SIG-M5 (cell line): ENCODE measurements at regions not wholly inside any gene's neighbourhood (a gene's known extent, or its start where the extent isn't known, plus 50 kb on each side); places are given as distances from the start of the nearest gene placed in this dataset.
"Not testable (repeated sequence)": the region's sequence is repeated elsewhere in the genome, so short reads cannot be mapped to it uniquely, and the experiment has no call there.

Source experiments
- DNase-seq: peaks from one replicate; lab custom pipeline; 2025; lab: John Stamatoyannopoulos, UW

DNA sequence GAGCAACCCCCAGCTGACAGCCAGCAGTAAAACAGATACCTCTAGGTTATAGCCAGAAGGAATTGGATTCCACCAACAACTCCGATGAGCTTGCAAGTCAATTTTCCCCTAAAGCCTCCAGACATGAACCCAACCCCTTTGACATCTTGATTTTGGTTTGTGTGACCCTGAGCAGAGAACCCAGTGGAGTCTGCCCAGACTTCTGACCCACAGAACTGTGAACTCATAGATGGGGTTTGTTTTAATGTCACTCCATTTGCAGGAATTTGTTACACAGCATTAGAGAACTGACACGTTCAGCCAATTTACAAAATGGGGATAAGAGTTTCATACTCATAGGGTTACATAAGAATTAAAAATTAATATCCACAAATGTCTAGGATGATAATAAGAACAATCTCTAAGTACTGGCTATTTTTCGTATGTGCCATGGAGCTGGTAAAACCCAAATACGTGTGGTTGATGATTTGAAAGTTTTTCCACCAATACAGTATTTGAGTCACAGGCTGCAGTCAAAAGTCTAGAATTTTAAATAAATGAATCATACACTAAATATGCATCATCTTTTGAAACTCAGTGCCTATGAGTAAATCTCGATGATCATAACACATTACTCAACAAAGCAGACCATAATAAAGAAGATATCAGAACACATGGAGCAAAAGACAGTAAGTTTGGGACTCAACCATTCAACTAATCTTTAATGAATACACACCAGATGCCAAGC, 380.0 kb downstream of the ANAPC1 start:
- not testable (repeated sequence) for DNase-seq

DNA sequence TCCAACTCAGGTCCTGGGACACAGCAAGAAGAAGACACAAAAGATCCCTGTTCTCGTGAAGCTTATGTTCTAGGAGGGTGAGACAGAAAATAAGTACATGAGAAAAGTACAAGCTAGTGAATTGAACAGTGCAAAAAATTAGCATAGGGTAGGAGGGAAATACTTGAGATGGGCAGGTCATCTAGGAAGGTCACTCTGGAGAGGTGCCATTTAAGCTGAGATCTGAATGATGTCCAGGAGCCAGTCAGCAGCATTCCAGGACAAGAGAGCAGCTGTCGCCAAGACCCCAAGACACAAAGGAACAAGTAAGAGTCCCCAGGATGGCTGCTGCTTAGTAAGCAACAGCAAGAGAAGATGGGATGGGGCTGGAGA, 379.4 kb downstream of the ANAPC1 start:
- not testable (repeated sequence) for DNase-seq

DNA sequence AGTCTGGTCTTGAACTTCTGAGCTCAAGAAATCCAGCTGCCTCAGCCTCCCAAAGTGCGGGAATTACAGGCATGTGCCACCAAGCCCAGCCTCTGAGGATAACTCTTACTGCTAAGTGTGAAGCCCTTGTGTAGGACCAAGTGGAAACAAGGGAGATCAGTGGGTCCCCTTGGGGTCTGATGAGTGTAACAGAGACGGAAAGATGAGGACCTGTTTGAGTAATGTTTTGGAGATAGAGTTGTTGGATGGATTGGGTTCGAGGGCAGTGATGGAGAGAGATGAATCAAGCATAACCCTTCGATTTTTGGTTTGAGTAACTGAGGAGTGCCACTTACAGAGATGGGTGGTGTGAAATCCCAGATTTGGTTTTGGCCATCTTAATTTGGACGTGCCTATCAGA, 378.7 kb downstream of the ANAPC1 start:
- not testable (repeated sequence) for DNase-seq

DNA sequence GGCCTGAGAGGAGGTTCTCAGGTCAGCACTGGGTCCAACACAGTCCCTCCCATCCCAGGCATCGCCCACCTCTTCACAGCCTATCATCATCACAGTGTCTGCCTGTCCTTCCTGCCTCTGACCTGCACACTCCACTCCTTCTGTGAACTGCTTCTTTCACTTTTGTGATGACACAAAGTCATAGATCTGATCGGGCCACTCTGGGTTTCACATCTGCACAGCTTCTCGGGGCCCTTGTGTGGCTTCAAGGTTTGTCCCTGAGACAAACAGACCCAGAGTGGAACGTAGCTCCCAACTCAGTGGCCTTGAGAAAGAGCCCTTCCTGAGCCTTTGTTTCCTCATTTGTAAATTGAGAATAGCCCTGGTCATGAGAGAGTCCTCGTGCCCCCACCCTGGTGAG, 377.1 kb downstream of the ANAPC1 start:
- DNase-seq: not testable (repeated sequence)

DNA sequence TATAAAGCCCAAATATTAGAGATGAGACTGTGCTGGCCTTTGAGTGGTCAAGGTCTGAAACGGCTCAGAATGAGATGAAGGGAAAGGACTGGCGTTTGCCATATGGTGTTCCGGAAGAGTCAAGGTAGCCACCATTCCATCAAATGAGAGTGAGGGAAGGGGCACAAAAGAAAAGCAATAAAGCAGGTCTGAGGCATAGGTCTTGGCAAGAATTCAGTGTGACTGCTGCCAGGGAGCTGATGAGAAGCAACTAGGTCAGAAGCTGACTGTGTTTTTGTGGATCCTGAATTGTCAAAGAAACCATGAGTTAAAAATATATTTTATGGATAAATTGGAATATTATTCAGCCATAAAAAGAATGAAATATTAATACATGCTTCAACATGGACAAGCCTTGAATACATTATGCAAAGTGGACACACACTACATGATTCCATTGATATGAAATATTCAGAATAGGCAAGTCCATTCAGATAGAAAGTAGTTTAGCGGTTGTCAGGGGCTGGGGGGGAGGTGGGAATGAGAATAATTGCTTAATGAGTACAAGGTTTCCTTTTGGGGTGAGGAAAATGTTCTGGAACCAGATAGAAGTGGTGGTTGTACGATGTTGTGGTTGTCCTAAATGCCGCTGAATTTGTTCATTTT, 374.6 kb downstream of the ANAPC1 start:
- not testable (repeated sequence) for DNase-seq

DNA sequence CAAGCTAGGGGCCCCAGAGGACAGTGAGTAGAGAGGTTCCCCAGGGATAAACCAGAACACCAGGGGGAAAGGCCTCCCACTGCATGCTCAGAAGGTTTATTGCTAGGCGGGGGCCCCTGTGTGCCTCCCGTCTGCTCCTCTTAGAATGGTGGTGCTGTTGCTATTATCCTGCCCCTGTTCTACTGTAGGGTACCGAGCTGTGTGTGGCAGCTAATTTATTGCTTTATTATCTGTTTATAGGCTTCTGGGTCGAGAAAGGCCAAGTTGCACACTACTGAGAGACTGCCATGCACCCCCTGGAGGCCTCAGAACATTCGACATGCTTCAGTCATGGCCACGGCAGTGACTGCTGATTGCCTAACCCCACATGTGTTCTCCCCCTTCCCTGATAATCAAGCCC, 373.6 kb downstream of the ANAPC1 start:
- not testable (repeated sequence) for DNase-seq

DNA sequence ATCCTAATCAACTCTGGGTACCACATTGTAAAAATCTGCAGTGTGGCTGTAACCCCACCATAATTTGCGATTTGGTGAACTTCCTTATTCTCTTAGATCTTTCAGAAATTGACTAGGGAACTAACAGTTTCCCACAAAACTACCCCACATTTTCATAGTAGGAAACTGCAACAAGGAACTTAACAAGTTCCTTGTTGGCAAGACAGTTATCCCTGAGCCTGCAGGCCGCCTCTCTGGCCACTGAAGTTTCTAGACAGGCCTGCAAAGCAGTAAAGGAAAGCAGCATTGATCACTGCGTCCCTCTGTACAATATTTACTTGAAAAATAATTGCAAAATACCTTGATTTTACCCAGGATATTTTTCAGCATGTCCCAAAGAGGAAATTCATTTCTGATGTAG, 372.9 kb downstream of the ANAPC1 start:
- not testable (repeated sequence) for DNase-seq

DNA sequence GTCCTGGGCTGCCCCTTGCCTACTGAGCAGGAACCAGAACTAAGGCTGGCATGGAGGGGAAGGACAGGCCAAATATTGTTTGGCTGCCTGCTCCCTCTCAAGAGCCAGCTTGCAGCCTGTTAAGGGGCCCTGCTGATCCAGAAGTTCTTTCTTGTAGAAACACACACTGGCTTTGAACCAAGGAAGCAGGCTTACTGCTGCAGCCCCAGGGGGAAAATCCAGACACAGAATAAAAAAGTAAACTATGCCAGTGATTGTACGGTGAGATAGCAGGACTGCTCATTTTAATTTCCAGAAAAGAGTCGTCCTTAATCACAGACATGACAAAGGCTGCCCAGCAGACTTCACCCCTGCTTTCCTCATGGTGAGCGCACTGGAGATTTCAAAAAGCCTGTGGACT, 371.6 kb downstream of the ANAPC1 start:
- DNase-seq: not testable (repeated sequence)

DNA sequence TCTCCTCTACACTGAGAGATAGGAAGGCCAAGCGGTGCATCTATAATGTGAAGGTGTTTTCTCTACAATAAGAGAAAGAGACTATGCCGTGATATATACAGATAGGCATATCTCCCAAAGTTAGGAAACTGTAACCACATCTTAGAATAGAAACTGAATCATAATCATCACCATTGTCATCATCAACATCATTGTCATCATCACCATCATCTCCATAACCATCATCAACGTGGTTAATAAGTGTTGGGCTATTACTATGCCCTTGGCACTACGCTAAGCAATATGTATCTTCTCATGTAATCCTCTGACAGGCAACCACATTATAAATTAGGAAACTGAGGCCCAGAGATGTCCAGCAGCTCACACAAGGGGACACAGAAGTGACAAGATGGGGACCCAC, 369.9 kb downstream of the ANAPC1 start:
- DNase-seq: not testable (repeated sequence)

DNA sequence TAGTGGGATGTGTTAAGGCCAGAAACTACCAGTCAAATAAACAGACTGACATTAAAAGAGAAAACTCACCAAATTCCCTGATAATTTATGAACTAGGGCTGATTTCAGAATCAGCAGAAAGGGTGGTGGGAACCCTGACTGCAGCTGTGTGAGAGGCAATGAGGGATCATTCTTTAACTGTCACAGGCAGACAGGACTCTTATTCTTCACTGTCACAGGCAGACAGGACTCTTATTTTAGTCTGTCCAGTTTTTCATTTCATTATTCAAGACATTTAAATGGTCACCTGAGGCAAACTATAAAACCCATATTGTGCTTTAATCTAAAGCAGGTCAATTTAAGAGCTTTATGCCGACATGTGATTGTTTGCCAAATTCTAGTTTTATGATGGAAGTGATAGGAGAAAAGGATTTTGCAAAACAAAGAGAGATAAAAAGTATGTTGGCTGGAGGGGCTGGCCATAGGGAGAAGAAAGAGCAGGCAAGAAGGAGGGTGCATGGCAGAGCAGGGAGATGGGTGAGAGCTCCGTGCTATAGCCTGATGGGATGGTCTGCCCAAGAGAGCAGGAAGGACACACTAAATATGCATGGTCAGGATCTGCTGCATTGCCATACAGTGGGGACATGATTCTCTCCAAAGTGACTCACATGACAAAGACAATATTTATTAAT, 366.8 kb downstream of the ANAPC1 start:
- not testable (repeated sequence) for DNase-seq

DNA sequence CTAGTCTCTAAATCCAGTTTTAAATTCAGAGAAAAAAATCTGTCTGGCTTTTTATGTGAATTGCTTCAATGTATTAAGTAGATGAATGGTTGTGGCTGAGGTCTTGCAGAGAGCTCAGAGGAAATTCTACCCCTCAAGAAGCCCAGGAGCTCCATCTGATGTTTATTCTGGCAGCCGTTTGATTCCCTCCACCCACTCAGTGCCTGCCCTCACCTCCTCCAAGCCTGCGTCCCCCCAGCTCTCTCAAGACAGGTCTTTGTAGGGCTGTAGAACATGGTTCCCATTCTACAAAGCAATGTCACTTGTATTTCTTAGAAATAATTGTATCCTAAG, 366.3 kb downstream of the ANAPC1 start:
- not testable (repeated sequence) for DNase-seq

DNA sequence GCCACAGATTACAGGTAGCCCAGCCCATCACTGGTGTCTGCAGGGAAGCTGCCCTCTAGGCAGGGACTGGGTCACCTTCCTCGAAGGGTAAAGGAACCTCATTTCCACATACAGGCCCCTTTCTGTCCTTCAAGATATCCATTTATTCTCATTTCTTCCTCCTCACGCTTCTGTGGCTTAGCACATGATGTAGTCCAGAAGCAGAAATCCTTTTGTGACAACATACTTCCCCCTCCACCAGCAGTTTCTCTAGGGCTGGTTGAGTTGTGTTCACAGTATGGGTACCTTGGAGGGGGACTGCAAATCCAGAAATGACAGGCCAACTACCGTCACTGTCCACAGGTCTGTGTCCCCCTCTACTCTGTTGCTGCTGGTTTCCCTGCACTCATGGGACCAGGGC, 364.9 kb downstream of the ANAPC1 start:
- DNase-seq: no peak

DNA sequence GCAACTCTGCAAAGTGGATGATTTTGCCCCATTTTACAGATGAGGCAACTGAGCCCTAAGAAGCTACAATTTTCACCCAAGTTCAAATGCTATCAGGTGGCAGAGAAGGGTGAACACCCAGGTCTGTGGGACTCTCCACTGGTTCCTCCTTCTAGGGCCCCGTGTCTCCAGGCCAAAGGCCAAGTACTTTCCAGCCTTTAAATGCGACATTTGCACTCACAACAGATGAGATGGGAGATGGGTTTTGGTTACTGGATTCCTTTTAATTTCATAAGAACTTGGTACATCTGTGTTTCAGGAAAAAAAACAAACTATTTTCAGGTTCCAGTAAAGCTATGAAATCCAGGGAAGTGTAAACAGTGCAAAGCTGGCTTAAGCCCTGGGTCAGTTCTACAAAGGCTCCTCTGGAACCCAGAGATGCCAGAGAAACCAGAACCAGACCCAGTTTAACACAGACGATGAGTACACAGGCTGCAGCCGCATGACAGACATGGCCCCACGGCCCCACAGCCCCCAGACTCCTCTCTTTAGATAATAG, 361.7 kb downstream of the ANAPC1 start:
- no peak for DNase-seq

DNA sequence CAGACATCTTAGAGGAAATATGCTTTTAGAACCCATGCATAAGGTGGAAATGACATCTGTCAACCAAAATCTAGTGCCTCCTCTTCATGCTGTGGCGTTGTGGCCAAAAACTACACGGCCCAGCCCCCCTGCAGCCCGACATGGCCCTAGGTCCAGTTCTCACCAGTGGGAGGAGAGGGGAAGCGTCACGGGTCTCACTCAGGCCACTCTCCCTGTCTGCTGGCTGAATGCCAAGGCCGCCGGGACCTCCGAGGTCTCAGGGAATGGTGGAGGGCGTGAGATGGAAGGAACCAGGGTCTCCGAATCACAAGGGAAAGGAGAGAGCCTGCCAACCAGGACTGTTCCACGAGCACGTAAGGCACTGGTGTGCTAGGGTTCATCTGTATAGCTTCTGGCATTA, 361.0 kb downstream of the ANAPC1 start:
- no peak for DNase-seq

DNA sequence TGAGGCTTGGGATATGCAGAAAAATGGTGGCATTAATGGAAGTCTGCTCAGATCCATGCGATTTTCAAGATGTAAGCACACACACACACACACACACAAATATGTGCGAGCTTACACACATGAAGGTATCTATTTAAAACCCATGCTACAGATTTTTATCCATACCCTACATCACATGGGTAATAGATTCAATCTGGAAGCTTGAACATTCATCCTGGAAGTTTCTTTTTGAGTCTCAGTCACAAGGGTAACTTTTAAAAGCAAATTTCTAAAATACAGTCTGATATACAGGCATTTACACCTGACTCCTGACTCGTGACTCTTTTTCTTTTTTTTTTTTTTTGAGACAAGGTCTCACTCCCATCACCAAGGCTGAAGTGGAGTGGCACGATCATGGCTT, 359.0 kb downstream of the ANAPC1 start:
- not testable (repeated sequence) for DNase-seq

DNA sequence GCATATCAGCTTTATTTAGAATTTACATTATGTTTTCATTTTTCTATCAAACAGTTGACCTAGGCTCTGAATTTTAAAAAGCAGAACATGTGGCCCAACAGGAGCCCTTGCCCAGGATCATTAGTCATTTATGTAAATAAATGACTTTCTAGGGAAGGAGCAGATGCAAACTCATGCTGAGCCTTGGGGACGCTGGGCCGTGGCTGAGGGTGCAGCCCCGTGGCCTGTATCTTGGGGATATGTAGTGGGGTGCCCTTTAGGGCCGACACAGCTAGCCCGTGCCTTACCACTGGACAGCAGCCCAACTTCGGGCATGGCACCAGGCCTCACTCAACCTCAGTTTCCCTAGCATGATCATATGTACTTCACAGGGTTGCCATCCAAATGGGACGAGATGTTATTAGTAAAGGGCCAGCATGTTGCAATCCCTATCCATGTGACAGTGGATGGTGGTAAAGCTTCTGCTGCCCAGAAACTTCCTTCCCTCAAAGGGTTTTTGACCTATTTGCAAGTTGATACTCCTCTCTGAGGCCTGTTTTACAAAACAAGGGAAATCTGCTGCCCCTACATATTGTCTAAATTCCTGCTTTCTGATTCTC, 357.9 kb downstream of the ANAPC1 start:
- DNase-seq: not testable (repeated sequence)

DNA sequence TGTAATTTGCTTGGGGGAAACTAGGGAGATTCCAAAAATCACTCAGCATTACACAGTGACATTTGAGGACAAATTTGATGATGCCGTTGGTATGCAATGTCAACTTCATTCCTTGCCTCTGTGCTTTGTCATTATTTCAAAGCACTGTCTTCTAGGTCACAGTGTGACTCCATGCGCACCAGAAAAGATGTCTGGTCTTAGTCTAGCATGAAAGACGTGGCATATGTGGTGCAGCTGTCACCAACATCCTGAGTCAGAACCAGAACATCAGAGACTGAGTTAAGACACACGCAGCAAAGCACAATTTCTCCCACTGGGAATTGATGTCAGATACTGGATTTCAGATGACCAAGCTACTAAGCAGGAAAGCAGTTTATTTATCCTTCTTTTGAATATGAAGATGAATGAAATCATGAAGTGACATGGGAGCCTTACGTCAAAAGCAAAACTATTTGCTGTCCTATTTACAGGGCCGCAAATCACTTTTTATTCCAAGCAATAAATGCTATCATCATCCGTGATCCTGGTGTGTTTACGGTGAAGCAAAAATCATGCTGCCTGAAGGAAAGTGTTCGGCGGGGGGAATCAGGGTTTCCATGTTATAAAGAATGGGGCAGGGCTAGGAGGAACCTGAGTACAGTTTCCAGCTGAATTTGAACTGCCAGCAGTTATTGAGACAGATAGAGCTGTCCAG, 356.1 kb downstream of the ANAPC1 start:
- not testable (repeated sequence) for DNase-seq

DNA sequence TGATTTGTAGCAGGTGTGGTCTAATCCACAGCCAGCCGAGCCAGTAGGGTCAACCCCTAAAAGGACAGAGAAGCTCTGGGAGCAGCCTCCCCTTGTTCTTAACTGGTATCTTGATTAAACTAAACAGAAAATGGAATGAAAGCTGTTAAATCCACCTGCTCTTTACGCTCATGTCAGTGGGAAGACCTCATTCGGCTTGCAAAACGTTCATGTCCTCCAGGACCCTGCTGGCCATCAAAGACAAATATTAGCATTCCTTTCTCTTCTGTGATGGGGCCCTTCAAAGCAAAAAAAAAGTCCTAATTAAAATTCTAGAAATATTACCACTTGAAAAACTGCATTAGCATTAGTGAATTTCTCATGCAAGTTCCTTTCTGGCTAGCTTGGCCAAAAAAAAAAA, 355.0 kb downstream of the ANAPC1 start:
- not testable (repeated sequence) for DNase-seq

DNA sequence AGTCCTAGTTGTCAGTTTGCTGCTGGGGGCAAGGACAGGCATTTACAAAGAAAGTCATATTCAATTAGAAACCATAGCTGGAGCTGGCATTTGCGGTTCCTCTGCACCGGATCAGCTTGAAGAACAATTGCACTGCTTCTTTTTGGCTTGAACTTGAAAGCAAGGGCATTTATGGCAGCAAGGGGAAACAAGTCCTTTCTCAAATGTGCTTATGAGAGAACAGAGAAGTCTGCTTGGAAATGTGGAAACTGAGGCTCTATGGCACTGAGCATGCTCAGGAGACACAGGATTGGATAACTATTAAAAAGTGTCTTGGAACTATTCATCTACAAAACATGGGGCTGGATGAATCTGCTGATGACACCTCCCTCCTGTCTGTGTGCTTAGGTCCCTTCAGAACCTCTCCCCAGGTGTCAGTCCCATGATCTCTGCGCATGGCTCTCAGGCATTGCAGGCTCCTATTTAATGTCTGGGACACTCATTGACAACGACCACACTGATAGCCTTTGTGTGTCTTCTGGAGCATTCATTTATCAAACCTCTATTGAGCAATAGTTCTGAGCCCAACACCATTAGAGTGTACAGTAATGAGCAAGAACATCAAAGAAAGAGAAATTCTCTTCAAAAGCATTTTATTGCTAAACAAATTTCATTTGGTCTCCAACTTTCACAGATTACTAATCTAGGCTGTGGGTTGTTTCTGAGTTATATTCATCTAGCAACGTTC, 353.6 kb downstream of the ANAPC1 start:
- not testable (repeated sequence) for DNase-seq

DNA sequence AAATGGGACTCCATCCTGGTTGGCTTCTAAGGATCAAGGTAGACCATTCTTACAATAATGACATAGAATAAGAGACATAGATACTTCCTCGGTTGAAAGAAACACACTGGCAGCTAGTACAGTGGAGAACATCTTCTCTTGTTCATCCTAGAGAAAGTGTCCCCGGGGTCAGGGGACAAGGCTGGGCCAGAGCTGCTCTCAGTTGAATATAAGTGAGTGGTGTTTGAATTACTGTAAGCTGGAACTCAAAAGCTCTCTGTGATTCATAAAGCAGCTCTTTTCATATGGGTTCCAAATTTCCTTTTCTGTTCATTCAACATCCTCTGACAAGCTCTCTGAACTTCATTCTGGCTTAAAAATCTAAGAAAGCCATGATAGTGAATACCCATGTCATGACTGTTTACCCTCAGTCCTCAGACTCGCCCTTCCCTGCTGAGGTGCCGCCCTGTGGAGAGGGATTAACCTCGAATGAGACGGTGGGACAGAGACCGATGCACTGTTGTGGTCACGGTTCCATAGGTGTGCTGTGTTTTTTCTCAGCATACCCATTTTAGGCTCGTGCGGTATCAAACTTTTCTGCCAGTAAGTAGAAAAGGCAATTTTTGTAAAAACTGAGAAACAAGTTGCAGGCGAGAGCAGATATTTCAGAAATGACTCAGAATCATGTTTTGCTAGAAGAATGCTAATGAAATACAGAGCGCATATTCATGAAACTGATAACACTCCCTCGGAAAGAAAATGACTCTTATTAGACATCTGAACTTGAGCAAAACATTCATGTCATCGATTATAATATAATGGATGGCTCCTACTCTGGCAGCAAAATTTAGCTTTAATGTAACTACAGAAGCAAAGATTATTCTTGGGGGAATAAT, 351.1 kb downstream of the ANAPC1 start:
- DNase-seq: not testable (repeated sequence)
